ENCODE measurements at regions not wholly inside any gene's neighbourhood (a gene's known extent, or its start where the extent isn't known, plus 50 kb on each side); places are given as distances from the start of the nearest gene placed in this dataset.

DNA sequence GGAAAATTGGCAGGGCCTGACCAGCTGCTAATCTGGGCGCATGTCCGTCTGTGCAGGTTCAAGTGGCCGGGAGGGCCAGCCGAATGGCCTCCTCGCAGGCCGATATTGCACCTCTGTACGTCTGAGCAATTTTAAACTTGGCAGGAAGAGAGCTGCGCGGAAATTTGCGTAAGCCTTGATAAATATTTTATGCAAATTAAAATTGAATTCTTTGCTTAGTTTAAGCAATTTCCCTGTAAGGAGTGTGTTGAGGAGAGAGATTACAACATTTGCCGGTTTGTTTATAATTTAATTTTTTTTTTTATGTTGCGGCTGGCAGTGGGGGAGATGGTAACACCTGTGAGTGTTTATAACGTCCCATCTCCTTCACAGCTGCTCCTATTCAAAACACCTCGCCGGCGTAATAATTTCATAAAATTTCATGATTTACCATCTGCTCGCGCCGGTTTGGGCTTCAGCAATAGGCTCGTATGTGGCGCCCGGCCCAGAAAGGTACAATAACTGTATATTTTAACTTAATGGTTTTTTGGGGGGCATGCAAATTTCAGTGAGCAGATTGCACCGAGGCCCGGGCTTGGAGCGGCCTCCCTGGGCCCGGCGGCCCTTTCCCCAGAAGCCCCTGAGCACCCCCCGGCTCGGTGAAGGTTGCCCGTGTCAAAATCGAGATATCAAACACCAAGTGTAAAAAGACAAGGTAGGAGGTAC, 269.4 kb upstream of the MVB12B start:
- ATAC-seq (no peak), DNase-seq (no peak)
- H3K4me3 ChIP-seq = no peak overlapping the region
- intact Hi-C loops (cut with DNase I, micrococcal nuclease) = no loop called here
- H3K9me3 ChIP-seq = no peaks in the 10 kb centered on the region
- TF ChIP-seq, protein P1, sequence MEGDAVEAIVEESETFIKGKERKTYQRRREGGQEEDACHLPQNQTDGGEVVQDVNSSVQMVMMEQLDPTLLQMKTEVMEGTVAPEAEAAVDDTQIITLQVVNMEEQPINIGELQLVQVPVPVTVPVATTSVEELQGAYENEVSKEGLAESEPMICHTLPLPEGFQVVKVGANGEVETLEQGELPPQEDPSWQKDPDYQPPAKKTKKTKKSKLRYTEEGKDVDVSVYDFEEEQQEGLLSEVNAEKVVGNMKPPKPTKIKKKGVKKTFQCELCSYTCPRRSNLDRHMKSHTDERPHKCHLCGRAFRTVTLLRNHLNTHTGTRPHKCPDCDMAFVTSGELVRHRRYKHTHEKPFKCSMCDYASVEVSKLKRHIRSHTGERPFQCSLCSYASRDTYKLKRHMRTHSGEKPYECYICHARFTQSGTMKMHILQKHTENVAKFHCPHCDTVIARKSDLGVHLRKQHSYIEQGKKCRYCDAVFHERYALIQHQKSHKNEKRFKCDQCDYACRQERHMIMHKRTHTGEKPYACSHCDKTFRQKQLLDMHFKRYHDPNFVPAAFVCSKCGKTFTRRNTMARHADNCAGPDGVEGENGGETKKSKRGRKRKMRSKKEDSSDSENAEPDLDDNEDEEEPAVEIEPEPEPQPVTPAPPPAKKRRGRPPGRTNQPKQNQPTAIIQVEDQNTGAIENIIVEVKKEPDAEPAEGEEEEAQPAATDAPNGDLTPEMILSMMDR (IDR thresholded peaks at IDR 0.05) = no peak
- H3K36me3 ChIP-seq (ENCODE audit: low read depth) = no peaks in the 10 kb centered on the region
- H3K4me1 ChIP-seq (ENCODE audit: low read depth) = no peaks in the 10 kb centered on the region

DNA sequence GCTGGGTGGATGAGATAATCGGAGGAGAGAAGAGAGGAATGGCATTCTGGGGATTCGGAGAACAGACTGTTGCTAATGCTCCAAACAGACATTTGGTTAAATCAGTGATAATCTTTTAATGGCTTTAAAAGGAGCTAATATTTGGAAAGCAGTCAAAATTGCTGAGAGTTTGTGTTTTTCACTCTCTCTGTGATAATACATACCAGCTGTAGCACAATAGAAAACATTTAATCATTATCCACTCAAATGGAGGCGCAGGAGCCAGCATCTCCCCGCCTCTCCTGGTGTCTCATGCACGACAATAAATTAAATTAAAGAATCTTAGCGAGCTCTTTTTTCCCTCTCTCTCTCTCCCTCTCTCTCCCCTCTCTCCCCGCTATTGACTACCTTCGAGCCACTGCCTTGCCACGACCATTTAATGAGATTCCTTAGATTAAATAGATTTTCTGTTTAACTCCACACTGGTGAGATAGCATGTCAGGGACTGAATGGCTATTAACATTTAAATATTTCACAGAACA, 268.6 kb upstream of the MVB12B start:
- no peaks in the 10 kb centered on the region for H3K4me1 ChIP-seq (ENCODE audit: low read depth)
- intact Hi-C loops (cut with DNase I, micrococcal nuclease) = no loop called here
- DNase-seq = no peak
- H3K4me3 ChIP-seq = no peak overlapping the region
- H3K36me3 ChIP-seq (ENCODE audit: low read depth) = no peaks in the 10 kb centered on the region
- ATAC-seq = no peak
- TF ChIP-seq, protein P1 (IDR thresholded peaks at IDR 0.05) = no peak
- no peaks in the 10 kb centered on the region for H3K9me3 ChIP-seq

DNA sequence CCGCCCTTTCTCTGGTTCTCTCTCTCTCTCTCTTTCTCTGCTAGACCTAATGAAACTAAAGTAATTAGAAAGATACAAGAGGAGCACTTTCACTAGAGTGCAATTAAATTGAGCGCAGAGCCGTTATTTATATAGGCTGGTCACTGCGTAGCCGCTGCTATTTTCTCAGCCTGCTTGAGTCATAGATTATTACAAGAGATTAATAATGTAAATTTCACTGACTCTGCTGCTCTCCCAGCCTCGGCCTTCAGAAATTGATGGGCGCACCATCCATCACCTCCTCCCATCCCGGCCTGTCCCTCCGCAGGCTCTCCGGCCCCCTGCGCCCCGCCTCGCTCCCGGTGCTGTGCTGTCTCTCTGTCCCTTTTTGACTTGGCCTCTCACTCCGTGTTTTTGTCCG, 268.0 kb upstream of the MVB12B start:
- ATAC-seq (no peak), DNase-seq (no peak)
- TF ChIP-seq, protein P1 (IDR thresholded peaks at IDR 0.05) = no peak
- intact Hi-C loops (cut with DNase I, micrococcal nuclease) = no loop called here
- Histone ChIP-seq H3K4me1 (ENCODE audit: low read depth) (no peaks in the 10 kb centered on the region), H3K9me3 (no peaks in the 10 kb centered on the region), H3K4me3 (no peak overlapping the region), H3K36me3 (ENCODE audit: low read depth) (no peaks in the 10 kb centered on the region)

DNA sequence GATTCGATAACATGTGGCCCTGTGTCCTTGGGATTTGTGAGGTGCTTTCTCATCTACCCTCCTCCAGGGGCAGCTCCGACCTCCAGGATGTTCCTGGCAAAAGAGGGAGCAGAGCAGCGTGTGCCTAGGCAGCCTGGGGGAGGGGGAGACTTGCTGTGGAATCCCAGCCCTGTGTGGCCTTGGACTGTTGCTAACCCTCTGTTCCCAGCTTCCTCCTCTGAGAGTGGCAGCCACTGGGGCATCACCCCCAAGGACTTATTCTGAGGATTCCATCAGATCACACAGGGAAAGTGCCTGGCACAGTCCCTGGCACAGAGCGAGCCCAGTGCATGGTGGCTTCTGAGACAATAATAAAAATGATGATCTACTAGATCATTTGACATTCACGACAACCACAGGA, 265.1 kb upstream of the MVB12B start:
- H3K4me1 ChIP-seq (ENCODE audit: low read depth) = no peaks in the 10 kb centered on the region
- intact Hi-C loops (cut with DNase I, micrococcal nuclease) = no loop called here
- TF ChIP-seq, protein P1 (IDR thresholded peaks at IDR 0.05) = no peak
- H3K4me3 ChIP-seq = no peak overlapping the region
- no peaks in the 10 kb centered on the region for H3K9me3 ChIP-seq
- no peak for ATAC-seq
- DNase-seq = no peak
- H3K36me3 ChIP-seq (ENCODE audit: low read depth) = no peaks in the 10 kb centered on the region

DNA sequence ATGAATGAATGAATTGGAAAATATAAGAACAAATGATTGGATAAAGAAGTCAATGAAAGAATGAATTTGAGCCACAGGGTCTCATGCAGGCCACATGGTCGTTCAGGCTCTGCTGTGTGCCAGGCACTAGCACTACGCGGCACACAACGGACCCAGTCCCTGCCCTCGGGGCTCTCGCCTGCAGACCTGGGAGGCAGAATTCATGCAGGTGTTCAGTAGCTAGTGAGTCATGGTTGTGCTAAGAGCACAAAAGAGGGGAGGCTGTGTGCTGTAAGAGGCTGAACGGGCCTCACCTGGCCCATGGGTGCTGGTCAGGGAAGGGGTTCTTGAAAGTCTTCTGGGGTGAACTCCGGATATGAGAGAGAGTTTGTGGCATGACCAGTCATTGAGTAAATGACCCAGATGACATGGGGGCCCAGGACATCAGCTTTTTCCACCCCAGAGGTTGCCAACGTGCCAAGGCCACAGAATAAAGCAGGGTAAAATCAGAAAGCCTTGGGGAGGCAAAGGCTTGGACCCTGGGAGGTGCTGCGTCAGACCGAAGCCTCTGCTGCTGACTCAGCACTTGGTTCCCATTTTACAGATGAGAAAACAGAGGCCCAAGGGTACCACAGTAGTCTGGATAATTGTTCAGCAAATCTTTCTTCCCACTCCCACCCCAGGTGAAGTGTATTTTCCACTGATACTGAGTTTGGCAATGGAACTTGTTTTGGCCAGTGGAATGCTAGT, 264.3 kb upstream of the MVB12B start:
- no peaks in the 10 kb centered on the region for H3K9me3 ChIP-seq
- H3K4me3 ChIP-seq = no peak overlapping the region
- DNase-seq (no peak), ATAC-seq (no peak)
- TF ChIP-seq, protein P1 (IDR thresholded peaks at IDR 0.05) = no peak
- intact Hi-C loops (cut with DNase I, micrococcal nuclease) = no loop called here
- H3K4me1 ChIP-seq (ENCODE audit: low read depth) = no peaks in the 10 kb centered on the region
- no peaks in the 10 kb centered on the region for H3K36me3 ChIP-seq (ENCODE audit: low read depth)

All from mucosa of descending colon (tissue), 3 donors.